ENCODE measurements at regions not wholly inside any gene's neighbourhood (a gene's known extent, or its start where the extent isn't known, plus 50 kb on each side); places are given as distances from the start of the nearest gene placed in this dataset.

GRCh38 chr7:47648275-47648925 lies 66.5 kb upstream of the TNS3 start:
- DNase-seq (no peak), ATAC-seq (ENCODE audit: poor library complexity) (peak; percentile 37)
- intact Hi-C loops (cut with DNase I), result no loop called here

GRCh38 chr7:47647918-47648250 lies 66.0 kb upstream of the TNS3 start:
- intact Hi-C loops (cut with DNase I), result no loop called here
- ATAC-seq (ENCODE audit: poor library complexity) (no peak), DNase-seq (no peak)

GRCh38 chr7:47647181-47647917 lies 65.4 kb upstream of the TNS3 start:
- DNase-seq, result no peak
- intact Hi-C loops (cut with DNase I), result no loop called here
- peak; percentile 66 for ATAC-seq (ENCODE audit: poor library complexity)

GRCh38 chr7:47643716-47644400 lies 61.9 kb upstream of the TNS3 start:
- intact Hi-C loops (cut with DNase I), result no loop called here
- no peak for DNase-seq
- no peak for ATAC-seq (ENCODE audit: poor library complexity)

GRCh38 chr7:47640265-47640664 lies 58.4 kb upstream of the TNS3 start:
- no peak for DNase-seq
- intact Hi-C loops (cut with DNase I), result no loop called here

GRCh38 chr7:47639495-47640110 lies 57.7 kb upstream of the TNS3 start:
- DNase-seq (no peak), ATAC-seq (ENCODE audit: poor library complexity) (no peak)
- intact Hi-C loops (cut with DNase I), result no loop called here

More at GRCh38 chr7:47640265-47640664, 58.4 kb upstream of the TNS3 start:
- no peak for ATAC-seq (ENCODE audit: poor library complexity)

- ATAC-seq (ENCODE audit: poor library complexity) (no peak), DNase-seq (no peak)
- intact Hi-C loops (cut with DNase I), result no loop called here
Measured at GRCh38 chr7:47638679-47639315, 56.9 kb upstream of the TNS3 start.

GRCh38 chr7:47636433-47637175 lies 54.7 kb upstream of the TNS3 start:
- intact Hi-C loops (cut with DNase I), result no loop called here
- ATAC-seq (ENCODE audit: poor library complexity) (peak; percentile 38), DNase-seq (no peak)

- intact Hi-C loops (cut with DNase I), result no loop called here
- ATAC-seq (ENCODE audit: poor library complexity) (no peak), DNase-seq (no peak)
Measured at GRCh38 chr7:47636081-47636432, 54.1 kb upstream of the TNS3 start.

GRCh38 chr7:47635091-47636080 lies 53.5 kb upstream of the TNS3 start:
- intact Hi-C loops (cut with DNase I), result no loop called here
- peak; percentile 70 for DNase-seq

GRCh38 chr7:47634273-47634672 lies 52.4 kb upstream of the TNS3 start:
- intact Hi-C loops (cut with DNase I), result no loop called here

More at GRCh38 chr7:47635091-47636080, 53.5 kb upstream of the TNS3 start:
- ATAC-seq (ENCODE audit: poor library complexity), result peak; percentile 70

GRCh38 chr7:47633134-47633533 lies 51.2 kb upstream of the TNS3 start:
- intact Hi-C loops (cut with DNase I), result no loop called here
- DNase-seq (no peak), ATAC-seq (ENCODE audit: poor library complexity) (no peak)

More at GRCh38 chr7:47634273-47634672, 52.4 kb upstream of the TNS3 start:
- no peak for ATAC-seq (ENCODE audit: poor library complexity)
- no peak for DNase-seq
